ENCODE measurements at regions not wholly inside any gene's neighbourhood (a gene's known extent, or its start where the extent isn't known, plus 50 kb on each side); places are given as distances from the start of the nearest gene placed in this dataset.

GRCh38 chr2:204023088-204023487, 86.5 kb downstream of the ICOS start:
- ChIA-PET POLR2A (no interaction called here), CTCF (interaction anchor here (0.8 to 1.9 kb wide), 4 partner anchors 49 to 668 kb away, joined by 3 to 6 read pairs (median 4); no protein-coding TSS in a partner anchor)
- Histone ChIP-seq H3K4me3 (no peak overlapping the region), H3K27ac (no peak overlapping the region), H3K9me3 (no peaks in the 10 kb centered on the region), H3K4me1 (0 out of 3 replicates have a peak, but pooled peaks cover 3% of the 10 kb centered on the region), H3K4me2 (no peak overlapping the region)
- WGBS (ENCODE audit: missing lambda C conversion rate): 0% methylated on average over 1 of the region's 1 CpG
- no peak for FAIRE-seq
- no peak for TF ChIP-seq CBX2 (IDR thresholded peaks at IDR 0.05; ENCODE audit: borderline replicate concordance, low read depth)
- TF ChIP-seq ESRRA (IDR thresholded peaks at IDR 0.05; ENCODE audit: borderline replicate concordance, low read length): no peak
- TF ChIP-seq EHF (CRISPR knock-in tag; IDR thresholded peaks at IDR 0.05): no peak
- TF ChIP-seq FOSB (CRISPR knock-in tag; IDR thresholded peaks at IDR 0.05): no peak
- no peak for DNase-seq (ENCODE audit: low read depth in 1 of 2, low spot score in 1 of 2)
- no peak for ATAC-seq

- peak; percentile 39; the same call in 2 of the 3 replicates for TF ChIP-seq SMC3 (IDR thresholded peaks at IDR 0.05)
- TF ChIP-seq, protein P1, sequence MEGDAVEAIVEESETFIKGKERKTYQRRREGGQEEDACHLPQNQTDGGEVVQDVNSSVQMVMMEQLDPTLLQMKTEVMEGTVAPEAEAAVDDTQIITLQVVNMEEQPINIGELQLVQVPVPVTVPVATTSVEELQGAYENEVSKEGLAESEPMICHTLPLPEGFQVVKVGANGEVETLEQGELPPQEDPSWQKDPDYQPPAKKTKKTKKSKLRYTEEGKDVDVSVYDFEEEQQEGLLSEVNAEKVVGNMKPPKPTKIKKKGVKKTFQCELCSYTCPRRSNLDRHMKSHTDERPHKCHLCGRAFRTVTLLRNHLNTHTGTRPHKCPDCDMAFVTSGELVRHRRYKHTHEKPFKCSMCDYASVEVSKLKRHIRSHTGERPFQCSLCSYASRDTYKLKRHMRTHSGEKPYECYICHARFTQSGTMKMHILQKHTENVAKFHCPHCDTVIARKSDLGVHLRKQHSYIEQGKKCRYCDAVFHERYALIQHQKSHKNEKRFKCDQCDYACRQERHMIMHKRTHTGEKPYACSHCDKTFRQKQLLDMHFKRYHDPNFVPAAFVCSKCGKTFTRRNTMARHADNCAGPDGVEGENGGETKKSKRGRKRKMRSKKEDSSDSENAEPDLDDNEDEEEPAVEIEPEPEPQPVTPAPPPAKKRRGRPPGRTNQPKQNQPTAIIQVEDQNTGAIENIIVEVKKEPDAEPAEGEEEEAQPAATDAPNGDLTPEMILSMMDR (IDR thresholded peaks at IDR 0.05): peak; percentile 63
- TF ChIP-seq FOXS1 (CRISPR knock-in tag; IDR thresholded peaks at IDR 0.05): no peak
- TF ChIP-seq, protein P2, sequence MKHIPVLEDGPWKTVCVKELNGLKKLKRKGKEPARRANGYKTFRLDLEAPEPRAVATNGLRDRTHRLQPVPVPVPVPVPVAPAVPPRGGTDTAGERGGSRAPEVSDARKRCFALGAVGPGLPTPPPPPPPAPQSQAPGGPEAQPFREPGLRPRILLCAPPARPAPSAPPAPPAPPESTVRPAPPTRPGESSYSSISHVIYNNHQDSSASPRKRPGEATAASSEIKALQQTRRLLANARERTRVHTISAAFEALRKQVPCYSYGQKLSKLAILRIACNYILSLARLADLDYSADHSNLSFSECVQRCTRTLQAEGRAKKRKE (CRISPR knock-in tag; IDR thresholded peaks at IDR 0.05; ENCODE audit: low read depth): no peak
- TF ChIP-seq, protein P3, sequence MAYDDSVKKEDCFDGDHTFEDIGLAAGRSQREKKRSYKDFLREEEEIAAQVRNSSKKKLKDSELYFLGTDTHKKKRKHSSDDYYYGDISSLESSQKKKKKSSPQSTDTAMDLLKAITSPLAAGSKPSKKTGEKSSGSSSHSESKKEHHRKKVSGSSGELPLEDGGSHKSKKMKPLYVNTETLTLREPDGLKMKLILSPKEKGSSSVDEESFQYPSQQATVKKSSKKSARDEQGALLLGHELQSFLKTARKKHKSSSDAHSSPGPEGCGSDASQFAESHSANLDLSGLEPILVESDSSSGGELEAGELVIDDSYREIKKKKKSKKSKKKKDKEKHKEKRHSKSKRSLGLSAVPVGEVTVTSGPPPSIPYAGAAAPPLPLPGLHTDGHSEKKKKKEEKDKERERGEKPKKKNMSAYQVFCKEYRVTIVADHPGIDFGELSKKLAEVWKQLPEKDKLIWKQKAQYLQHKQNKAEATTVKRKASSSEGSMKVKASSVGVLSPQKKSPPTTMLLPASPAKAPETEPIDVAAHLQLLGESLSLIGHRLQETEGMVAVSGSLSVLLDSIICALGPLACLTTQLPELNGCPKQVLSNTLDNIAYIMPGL (CRISPR knock-in tag; IDR thresholded peaks at IDR 0.05; ENCODE audit: borderline replicate concordance): no peak
- TF ChIP-seq PHF8 (IDR thresholded peaks at IDR 0.05; ENCODE audit: borderline replicate concordance, low read depth): no peak
- no peak for TF ChIP-seq MAX (IDR thresholded peaks at IDR 0.05)
- no peak for TF ChIP-seq EHF (CRISPR knock-in tag; IDR thresholded peaks at IDR 0.05)
- TF ChIP-seq NFE2L2 (conservative IDR thresholded peaks at IDR 0.05; ENCODE audit: low read length): no peak
- TF ChIP-seq, protein P4, sequence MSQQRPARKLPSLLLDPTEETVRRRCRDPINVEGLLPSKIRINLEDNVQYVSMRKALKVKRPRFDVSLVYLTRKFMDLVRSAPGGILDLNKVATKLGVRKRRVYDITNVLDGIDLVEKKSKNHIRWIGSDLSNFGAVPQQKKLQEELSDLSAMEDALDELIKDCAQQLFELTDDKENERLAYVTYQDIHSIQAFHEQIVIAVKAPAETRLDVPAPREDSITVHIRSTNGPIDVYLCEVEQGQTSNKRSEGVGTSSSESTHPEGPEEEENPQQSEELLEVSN (IDR thresholded peaks at IDR 0.05; ENCODE audit: borderline replicate concordance, low read depth): no peak
- TF ChIP-seq RAD21 (conservative IDR thresholded peaks at IDR 0.05 in 1 of 2, IDR thresholded peaks at IDR 0.05 in 1 of 2): peak; percentile 66 to 74
- TF ChIP-seq CEBPB (IDR thresholded peaks at IDR 0.05): no peak
- DNase-seq (ENCODE audit: low read depth in 1 of 2, low spot score in 1 of 2) (peak; percentile 10 to 32), ATAC-seq (peak; percentile 69 to 79; a peak in 5 of 6 replicates), FAIRE-seq (no peak)
- Histone ChIP-seq H3K27ac (no peak overlapping the region), H3K4me2 (no peak overlapping the region), H3K9me3 (no peaks in the 10 kb centered on the region), H3K4me1 (0 out of 3 replicates have a peak, but pooled peaks cover under 1% of the 10 kb centered on the region), H3K4me3 (no peak overlapping the region)
- ChIA-PET POLR2A (no interaction called here), CTCF (interaction anchor here (0.6 to 1.9 kb wide), 9 partner anchors 10 to 1901 kb away, joined by 3 to 7 read pairs (median 4); no protein-coding TSS in a partner anchor)
- WGBS (ENCODE audit: missing lambda C conversion rate): 3% methylated on average over 1 of the region's 1 CpG
These were observed 87.9 kb downstream of the ICOS start for GRCh38 chr2:204024503-204024902.

DNA sequence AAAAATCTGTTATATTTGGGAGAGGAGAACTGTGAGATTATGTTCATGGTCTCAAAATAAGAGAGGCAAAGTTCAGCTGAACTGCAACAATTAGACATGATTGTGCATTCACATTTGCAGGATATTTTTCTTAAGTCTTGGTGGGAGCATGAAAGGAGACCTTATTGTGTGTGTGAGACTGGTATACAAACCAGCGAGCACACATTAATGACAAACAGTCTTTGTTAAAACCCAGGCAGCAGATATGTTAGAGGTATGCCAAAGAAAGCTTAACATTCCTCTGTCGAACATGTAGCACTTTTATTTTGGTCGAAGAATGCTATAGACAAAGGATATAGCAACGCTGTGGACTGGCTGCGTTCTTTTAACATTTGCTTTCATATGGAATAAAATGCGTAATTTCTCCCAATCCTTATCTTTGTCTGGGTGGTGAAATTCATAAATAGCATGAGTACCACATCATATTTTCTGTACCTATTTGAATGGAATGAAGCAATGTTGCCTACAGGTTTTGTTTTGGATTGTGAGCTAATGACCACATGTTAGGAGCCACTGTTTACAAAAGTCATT, 88.4 kb downstream of the ICOS start:
- ATAC-seq (no peak), DNase-seq (ENCODE audit: low read depth in 1 of 2, low spot score in 1 of 2) (no peak), FAIRE-seq (no peak)
- POLR2A ChIA-PET: no interaction called here
- 52% methylated on average over 6 of the region's 6 CpGs for WGBS (ENCODE audit: missing lambda C conversion rate)
- Histone ChIP-seq H3K4me1 (no peaks in the 10 kb centered on the region), H3K9me3 (no peaks in the 10 kb centered on the region), H3K4me3 (no peak overlapping the region), H3K27ac (no peak overlapping the region), H3K4me2 (no peak overlapping the region)
- CTCF ChIA-PET: interaction anchor here (0.6 to 1.9 kb wide), 7 partner anchors 14 to 1901 kb away, joined by 3 to 7 read pairs (median 5); no protein-coding TSS in a partner anchor
- TF ChIP-seq CBX8 (IDR thresholded peaks at IDR 0.05) (no peak), RCOR1 (IDR thresholded peaks at IDR 0.05; ENCODE audit: low read depth, low read length) (no peak), FOSL2 (IDR thresholded peaks at IDR 0.05) (no peak), FOSL2 (CRISPR knock-in tag; IDR thresholded peaks at IDR 0.05) (no peak), KDM1A (IDR thresholded peaks at IDR 0.05; ENCODE audit: low read depth) (no peak), HOXB13 (CRISPR knock-in tag; IDR thresholded peaks at IDR 0.05; ENCODE audit: low read depth) (no peak), FOSB (CRISPR knock-in tag; IDR thresholded peaks at IDR 0.05) (no peak), EHMT2 (IDR thresholded peaks at IDR 0.05; ENCODE audit: low read depth) (no peak), CHD4 (IDR thresholded peaks at IDR 0.05; ENCODE audit: borderline replicate concordance) (no peak), HEYL (CRISPR knock-in tag; IDR thresholded peaks at IDR 0.05) (no peak), ZNF302 (CRISPR knock-in tag; IDR thresholded peaks at IDR 0.05) (no peak), POLR2A (IDR thresholded peaks at IDR 0.05; ENCODE audit: low read length) (no peak)
- TF ChIP-seq, protein P2 (CRISPR knock-in tag; IDR thresholded peaks at IDR 0.05; ENCODE audit: low read depth): no peak
